ENCODE measurements at regions not wholly inside any gene's neighbourhood (a gene's known extent, or its start where the extent isn't known, plus 50 kb on each side); places are given as distances from the start of the nearest gene placed in this dataset.

- TF ChIP-seq TAF1 (IDR thresholded peaks at IDR 0.05; ENCODE audit: low read depth), result no peak
- TF ChIP-seq CTCF (IDR thresholded peaks at IDR 0.05; ENCODE audit: poor library complexity, severe bottlenecking), result no peak
Measured at GRCh38 chr6:4565301-4566250, 210.6 kb upstream of the CDYL start.
